ENCODE measurements at regions not wholly inside any gene's neighbourhood (a gene's known extent, or its start where the extent isn't known, plus 50 kb on each side); places are given as distances from the start of the nearest gene placed in this dataset.

GRCh38 chr3:168497183-168497582, 401.5 kb upstream of the GOLIM4 start:
- DNase-seq: no peak

- DNase-seq: no peak
Measured at GRCh38 chr3:168495932-168496331, 400.2 kb upstream of the GOLIM4 start.

- no peak for DNase-seq
Measured at GRCh38 chr3:168495270-168495669, 399.5 kb upstream of the GOLIM4 start.

- DNase-seq: no peak
Measured at GRCh38 chr3:168493412-168494205, 397.9 kb upstream of the GOLIM4 start.

GRCh38 chr3:168490981-168491380, 395.3 kb upstream of the GOLIM4 start:
- no peak for DNase-seq

GRCh38 chr3:168489301-168489700, 393.6 kb upstream of the GOLIM4 start:
- no peak for DNase-seq

- no peak for DNase-seq
Measured at GRCh38 chr3:168485936-168486335, 390.2 kb upstream of the GOLIM4 start.

GRCh38 chr3:168476360-168476980, 380.7 kb upstream of the GOLIM4 start:
- DNase-seq: no peak

- DNase-seq: no peak
Measured at GRCh38 chr3:168475704-168476103, 380.0 kb upstream of the GOLIM4 start.

GRCh38 chr3:168473334-168473890, 377.7 kb upstream of the GOLIM4 start:
- no peak for DNase-seq

GRCh38 chr3:168472783-168473182, 377.1 kb upstream of the GOLIM4 start:
- no peak for DNase-seq

- DNase-seq: no peak
Measured at GRCh38 chr3:168470380-168470779, 374.7 kb upstream of the GOLIM4 start.

- no peak for DNase-seq
Measured at GRCh38 chr3:168469436-168469835, 373.7 kb upstream of the GOLIM4 start.

GRCh38 chr3:168467115-168467714, 371.5 kb upstream of the GOLIM4 start:
- peak; percentile 19 for DNase-seq

- no peak for DNase-seq
Measured at GRCh38 chr3:168461793-168462192, 366.1 kb upstream of the GOLIM4 start.

GRCh38 chr3:168459226-168459784, 363.6 kb upstream of the GOLIM4 start:
- DNase-seq: peak; percentile 62

GRCh38 chr3:168457954-168458539, 362.3 kb upstream of the GOLIM4 start:
- no peak for DNase-seq

GRCh38 chr3:168455814-168456213, 360.1 kb upstream of the GOLIM4 start:
- no peak for DNase-seq

- DNase-seq: no peak
Measured at GRCh38 chr3:168453623-168454022, 357.9 kb upstream of the GOLIM4 start.

- DNase-seq: no peak
Measured at GRCh38 chr3:168443965-168444364, 348.2 kb upstream of the GOLIM4 start.

GRCh38 chr3:168442502-168442901, 346.8 kb upstream of the GOLIM4 start:
- no peak for DNase-seq

- no peak for DNase-seq
Measured at GRCh38 chr3:168436245-168436724, 340.6 kb upstream of the GOLIM4 start.

- DNase-seq: peak; percentile 25
Measured at GRCh38 chr3:168431491-168431890, 335.8 kb upstream of the GOLIM4 start.
